ENCODE measurements at regions not wholly inside any gene's neighbourhood (a gene's known extent, or its start where the extent isn't known, plus 50 kb on each side); places are given as distances from the start of the nearest gene placed in this dataset.
"Not testable (repeated sequence)": the region's sequence is repeated elsewhere in the genome, so short reads cannot be mapped to it uniquely, and the experiment has no call there.

DNA sequence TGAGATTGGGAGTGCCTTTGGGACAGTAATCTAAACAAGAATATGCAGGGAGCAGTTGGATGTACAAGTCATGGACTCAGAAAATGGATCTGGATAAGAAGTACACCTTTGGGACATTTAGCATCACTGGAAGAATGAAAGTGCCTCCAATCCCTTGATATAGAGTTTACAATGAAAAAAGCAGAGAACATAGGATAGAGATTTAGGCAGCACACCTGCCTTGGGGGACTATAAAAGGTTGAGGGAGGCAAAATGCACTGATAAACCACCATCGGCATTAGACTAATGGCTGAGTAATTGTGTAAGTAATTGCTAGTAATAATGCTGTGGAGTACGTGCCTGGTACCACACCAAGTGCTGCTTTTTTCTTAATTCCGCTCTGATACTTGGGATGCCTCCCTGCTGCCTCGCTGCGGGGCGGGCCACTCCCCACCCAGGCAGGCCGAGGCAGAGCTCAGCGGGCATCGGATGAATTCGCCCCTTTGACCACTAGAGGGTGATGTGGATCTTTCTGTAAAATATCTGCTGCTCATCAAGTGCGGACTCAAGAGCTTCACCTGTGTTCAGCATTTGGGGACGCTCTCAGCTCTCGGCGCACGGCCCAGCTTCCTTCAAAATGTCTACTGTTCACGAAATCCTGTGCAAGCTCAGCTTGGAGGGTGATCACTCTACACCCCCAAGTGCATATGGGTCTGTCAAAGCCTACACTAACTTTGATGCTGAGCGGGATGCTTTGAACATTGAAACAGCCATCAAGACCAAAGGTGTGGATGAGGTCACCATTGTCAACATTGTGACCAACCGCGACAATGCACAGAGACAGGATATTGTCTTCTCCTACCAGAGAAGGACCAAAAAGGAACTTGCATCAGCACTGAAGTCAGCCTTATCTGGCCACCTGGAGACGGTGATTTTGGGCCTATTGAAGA, 99.9 kb downstream of the ANKRD18B start:
- H3K4me1 ChIP-seq (ENCODE audit: insufficient read depth, low read length, poor library complexity, severe bottlenecking) = no peaks in the 10 kb centered on the region
- peak; percentile 82 for DNase-seq (ENCODE audit: low spot score)
- ChIA-PET POLR2A (ENCODE audit: low non-redundant PET) (interaction anchor here (0.6 kb wide), 1 partner anchor 422 kb away, joined by 5 read pairs; no protein-coding TSS in a partner anchor), CTCF (interaction anchor here (0.7 to 2.4 kb wide), 10 partner anchors 10 to 630 kb away, joined by 3 to 57 read pairs (median 4); no protein-coding TSS in a partner anchor)
- H3K27ac ChIP-seq (ENCODE audit: low read depth, low read length, poor library complexity, severe bottlenecking) = no peak overlapping the region
- no TSS peak for BruUV-seq (replicated peaks)
- H3K9me3 ChIP-seq (ENCODE audit: low read depth, low read length, poor library complexity, severe bottlenecking) = no peaks in the 10 kb centered on the region
- no peak overlapping the region for H3K4me3 ChIP-seq (ENCODE audit: low read depth, low read length, poor library complexity, severe bottlenecking)
- intact Hi-C loops (cut with micrococcal nuclease; ENCODE audit: unreplicated experiment) = loop anchor here (1.0 to 5.0 kb wide), 2 partner anchors 98 to 628 kb away; no protein-coding TSS in a partner anchor
- H3K36me3 ChIP-seq (ENCODE audit: insufficient read depth, low read length, poor library complexity, severe bottlenecking) = no peaks in the 10 kb centered on the region
- no peak for TF ChIP-seq EZH2 (IDR thresholded peaks at IDR 0.05; ENCODE audit: borderline replicate concordance, low read depth, low read length, poor library complexity, severe bottlenecking)
- TF ChIP-seq, protein P1, sequence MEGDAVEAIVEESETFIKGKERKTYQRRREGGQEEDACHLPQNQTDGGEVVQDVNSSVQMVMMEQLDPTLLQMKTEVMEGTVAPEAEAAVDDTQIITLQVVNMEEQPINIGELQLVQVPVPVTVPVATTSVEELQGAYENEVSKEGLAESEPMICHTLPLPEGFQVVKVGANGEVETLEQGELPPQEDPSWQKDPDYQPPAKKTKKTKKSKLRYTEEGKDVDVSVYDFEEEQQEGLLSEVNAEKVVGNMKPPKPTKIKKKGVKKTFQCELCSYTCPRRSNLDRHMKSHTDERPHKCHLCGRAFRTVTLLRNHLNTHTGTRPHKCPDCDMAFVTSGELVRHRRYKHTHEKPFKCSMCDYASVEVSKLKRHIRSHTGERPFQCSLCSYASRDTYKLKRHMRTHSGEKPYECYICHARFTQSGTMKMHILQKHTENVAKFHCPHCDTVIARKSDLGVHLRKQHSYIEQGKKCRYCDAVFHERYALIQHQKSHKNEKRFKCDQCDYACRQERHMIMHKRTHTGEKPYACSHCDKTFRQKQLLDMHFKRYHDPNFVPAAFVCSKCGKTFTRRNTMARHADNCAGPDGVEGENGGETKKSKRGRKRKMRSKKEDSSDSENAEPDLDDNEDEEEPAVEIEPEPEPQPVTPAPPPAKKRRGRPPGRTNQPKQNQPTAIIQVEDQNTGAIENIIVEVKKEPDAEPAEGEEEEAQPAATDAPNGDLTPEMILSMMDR (conservative IDR thresholded peaks at IDR 0.05; ENCODE audit: low read depth, low read length) = peak; percentile 77
- peaks cover 3% of the 10 kb centered on the region for H3K27me3 ChIP-seq (replicated peaks; ENCODE audit: insufficient read depth, low read depth, low read length, poor library complexity)

GRCh38 chr9:33628318-33628717, 104.3 kb downstream of the ANKRD18B start:
- peaks cover 42% of the 10 kb centered on the region for H3K27me3 ChIP-seq (replicated peaks; ENCODE audit: insufficient read depth, low read depth, low read length, poor library complexity)
- DNase-seq (ENCODE audit: low spot score); H3K4me1 ChIP-seq (ENCODE audit: insufficient read depth, low read length, poor library complexity, severe bottlenecking); H3K4me3 ChIP-seq (ENCODE audit: low read depth, low read length, poor library complexity, severe bottlenecking); BruUV-seq (replicated peaks); intact Hi-C loops (cut with micrococcal nuclease; ENCODE audit: unreplicated experiment); H3K36me3 ChIP-seq (ENCODE audit: insufficient read depth, low read length, poor library complexity, severe bottlenecking); CTCF ChIA-PET; H3K27ac ChIP-seq (ENCODE audit: low read depth, low read length, poor library complexity, severe bottlenecking); POLR2A ChIA-PET (ENCODE audit: low non-redundant PET); H3K9me3 ChIP-seq (ENCODE audit: low read depth, low read length, poor library complexity, severe bottlenecking): not testable (repeated sequence)

- intact Hi-C loops (cut with micrococcal nuclease; ENCODE audit: unreplicated experiment) = no loop called here
- POLR2A ChIA-PET (ENCODE audit: low non-redundant PET) = no interaction called here
These were observed 104.9 kb downstream of the ANKRD18B start for GRCh38 chr9:33628865-33629410.

More at GRCh38 chr9:33628865-33629410, 104.9 kb downstream of the ANKRD18B start:
- DNase-seq (ENCODE audit: low spot score) = no peak
- Histone ChIP-seq H3K36me3 (ENCODE audit: insufficient read depth, low read length, poor library complexity, severe bottlenecking) (no peaks in the 10 kb centered on the region), H3K27ac (ENCODE audit: low read depth, low read length, poor library complexity, severe bottlenecking) (no peak overlapping the region), H3K4me3 (ENCODE audit: low read depth, low read length, poor library complexity, severe bottlenecking) (no peak overlapping the region), H3K27me3 (replicated peaks; ENCODE audit: insufficient read depth, low read depth, low read length, poor library complexity) (peaks cover 49% of the 10 kb centered on the region), H3K4me1 (ENCODE audit: insufficient read depth, low read length, poor library complexity, severe bottlenecking) (no peaks in the 10 kb centered on the region), H3K9me3 (ENCODE audit: low read depth, low read length, poor library complexity, severe bottlenecking) (no peaks in the 10 kb centered on the region)
- CTCF ChIA-PET = no interaction called here
- no TSS peak for BruUV-seq (replicated peaks)
- TF ChIP-seq EZH2 (IDR thresholded peaks at IDR 0.05; ENCODE audit: borderline replicate concordance, low read depth, low read length, poor library complexity, severe bottlenecking) = no peak
- TF ChIP-seq, protein P1 (conservative IDR thresholded peaks at IDR 0.05; ENCODE audit: low read depth, low read length) = no peak
